HG03095 (cell line): ENCODE measurements at regions not wholly inside any gene's neighbourhood (a gene's known extent, or its start where the extent isn't known, plus 50 kb on each side); places are given as distances from the start of the nearest gene placed in this dataset.
"Not testable (repeated sequence)": the region's sequence is repeated elsewhere in the genome, so short reads cannot be mapped to it uniquely, and the experiment has no call there.

Experiments
- ATAC-seq: cut with Tn5 transposase; IDR thresholded peaks from one replicate; pipeline ENCODE4 v1.9.1; 2021; ENCODE audit warnings: moderate library complexity; ENCODE audit not compliant: unreplicated experiment

GRCh38 chr2:187610450-187610849, 56.2 kb upstream of the TFPI start:
- ATAC-seq = not testable (repeated sequence)

GRCh38 chr2:187612857-187613256, 58.6 kb upstream of the TFPI start:
- ATAC-seq = no peak

DNA sequence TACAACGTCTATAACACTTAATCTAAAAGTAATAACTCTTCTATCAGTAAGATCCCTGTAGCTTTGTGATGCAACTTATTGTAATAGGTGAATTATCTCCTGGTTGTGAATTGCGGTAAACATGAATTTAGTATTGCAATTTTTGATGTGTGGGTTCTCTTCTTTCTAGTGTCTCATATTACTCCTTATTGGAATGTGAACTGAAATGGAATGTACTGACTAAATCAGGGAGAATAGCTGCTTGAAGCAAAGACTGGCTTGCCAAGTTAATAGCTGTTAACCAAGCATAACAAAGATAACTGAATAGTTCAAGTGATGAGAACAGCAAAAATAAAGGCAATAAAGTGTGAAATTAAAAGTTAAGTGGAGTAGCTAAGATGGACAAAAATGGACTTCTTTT, 60.5 kb upstream of the TFPI start:
- ATAC-seq = no peak

DNA sequence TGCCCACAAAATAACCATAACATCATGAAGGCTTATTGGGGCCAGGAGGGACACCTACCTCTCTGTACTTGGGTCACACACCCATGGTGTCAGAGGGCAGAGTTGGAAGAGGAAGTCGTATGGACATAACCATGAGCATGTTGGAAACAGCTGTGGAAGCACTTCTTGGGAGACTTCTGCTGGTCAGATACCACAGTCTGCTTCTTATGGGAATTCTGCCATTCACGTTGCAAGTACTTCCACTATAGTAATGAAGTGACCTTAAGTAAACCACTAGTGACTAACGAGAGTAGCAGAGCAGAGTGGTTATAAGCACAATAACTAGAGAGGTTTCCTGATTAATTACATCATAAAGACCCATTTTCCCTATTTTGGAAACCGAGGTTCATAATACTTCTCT, 61.1 kb upstream of the TFPI start:
- no peak for ATAC-seq

DNA sequence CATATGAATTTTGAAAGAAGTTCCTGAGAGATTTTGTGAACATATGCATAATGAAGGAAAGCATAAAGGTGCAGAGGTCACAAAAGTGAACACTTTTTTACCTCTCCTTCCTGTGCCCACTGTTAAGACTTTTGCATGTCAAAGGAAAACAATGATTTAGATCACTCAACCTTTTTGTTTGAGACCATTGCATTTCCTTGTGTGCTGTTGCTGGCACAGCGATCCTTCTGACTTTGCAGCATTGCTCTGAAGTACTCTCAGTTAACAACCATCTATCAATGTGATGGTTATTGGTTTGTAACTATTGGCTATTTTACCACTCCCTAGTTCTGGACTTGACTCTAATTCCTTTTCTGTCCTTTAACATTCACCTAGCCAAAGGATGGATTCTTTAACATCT, 61.7 kb upstream of the TFPI start:
- no peak for ATAC-seq

DNA sequence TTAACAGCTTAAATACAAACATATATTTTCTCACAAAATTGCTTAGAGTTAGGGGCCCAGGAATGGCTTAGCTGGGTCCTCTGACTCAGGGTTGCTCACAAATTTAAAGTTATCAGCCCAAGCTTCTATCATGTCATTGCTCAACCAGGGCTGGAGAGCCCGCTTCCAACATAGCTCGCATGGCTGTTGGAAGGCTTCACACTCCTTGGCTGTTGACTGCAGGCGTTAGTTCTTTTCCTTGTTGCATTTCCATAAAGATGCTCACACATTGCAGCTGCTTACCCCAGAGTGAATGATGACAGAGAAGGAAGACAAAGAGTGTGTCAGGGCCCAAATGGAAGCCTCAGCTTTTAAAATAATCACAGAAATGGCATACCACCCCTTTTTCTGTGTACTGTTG, 62.9 kb upstream of the TFPI start:
- ATAC-seq = no peak

DNA sequence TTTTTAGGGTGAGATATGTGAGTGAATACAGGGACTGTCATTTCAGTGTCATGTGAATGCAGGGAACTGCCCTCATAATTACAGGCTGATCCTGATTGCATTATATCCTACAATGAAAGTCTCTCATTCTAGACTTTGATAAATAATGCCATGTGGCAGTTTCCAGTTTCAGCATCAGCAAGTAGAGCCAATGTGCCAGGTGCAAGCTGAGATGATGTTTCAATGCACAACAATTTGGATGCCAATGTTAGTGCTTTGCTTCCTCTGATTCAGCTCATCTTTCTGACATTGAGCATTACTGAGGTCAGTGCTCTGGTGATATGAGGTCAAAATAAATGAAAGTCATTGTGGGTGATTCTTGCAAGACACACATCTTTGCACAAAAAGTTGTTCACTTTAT, 63.7 kb upstream of the TFPI start:
- no peak for ATAC-seq

- ATAC-seq = no peak
These were observed 64.6 kb upstream of the TFPI start for GRCh38 chr2:187618813-187619212.

GRCh38 chr2:187627153-187627552, 72.9 kb upstream of the TFPI start:
- no peak for ATAC-seq

DNA sequence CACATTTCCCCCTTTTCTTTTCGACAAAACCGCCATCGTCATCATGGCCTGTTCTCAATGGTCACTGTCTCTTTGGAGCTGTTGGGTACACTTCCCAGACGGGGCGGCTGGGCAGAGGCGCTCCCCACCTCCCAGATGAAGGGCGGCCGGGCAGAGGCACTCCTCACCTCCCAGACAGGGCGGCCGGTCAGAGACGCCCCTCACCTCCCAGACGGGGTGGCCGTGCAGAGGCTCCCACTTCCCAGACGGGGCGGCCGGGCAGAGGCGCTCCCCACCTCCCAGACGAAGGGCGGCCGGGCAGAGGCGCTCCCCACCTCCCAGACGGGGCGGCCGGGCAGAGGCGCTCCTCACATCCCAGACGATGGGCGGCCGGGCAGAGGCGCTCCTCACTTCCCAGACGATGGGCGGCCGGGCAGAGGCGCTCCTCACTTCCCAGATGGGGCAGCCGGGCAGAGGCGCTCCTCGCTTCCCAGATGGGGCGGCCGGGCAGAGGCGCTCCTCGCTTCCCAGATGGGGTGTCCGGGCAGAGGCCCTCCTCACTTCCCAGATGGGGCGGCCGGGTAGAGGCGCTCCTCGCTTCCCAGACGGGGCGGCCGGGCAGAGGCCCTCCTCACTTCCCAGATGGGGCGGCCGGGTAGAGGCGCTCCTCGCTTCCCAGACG, 82.6 kb upstream of the TFPI start:
- not testable (repeated sequence) for ATAC-seq

DNA sequence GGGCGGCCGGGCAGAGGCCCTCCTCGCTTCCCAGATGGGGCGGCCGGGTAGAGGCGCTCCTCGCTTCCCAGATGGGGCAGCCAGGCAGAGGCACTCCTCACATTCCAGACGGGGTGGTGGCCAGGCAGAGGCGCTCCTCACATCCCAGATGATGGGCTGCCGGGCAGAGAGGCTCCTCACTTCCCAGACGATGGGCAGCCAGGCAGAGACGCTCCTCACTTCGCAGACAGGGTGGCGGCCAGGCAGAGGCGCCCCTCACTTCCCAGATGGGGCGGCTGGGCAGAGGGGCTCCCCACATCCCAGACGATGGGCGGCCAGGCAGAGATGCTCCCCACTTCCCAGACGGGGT, 83.1 kb upstream of the TFPI start:
- ATAC-seq = not testable (repeated sequence)

DNA sequence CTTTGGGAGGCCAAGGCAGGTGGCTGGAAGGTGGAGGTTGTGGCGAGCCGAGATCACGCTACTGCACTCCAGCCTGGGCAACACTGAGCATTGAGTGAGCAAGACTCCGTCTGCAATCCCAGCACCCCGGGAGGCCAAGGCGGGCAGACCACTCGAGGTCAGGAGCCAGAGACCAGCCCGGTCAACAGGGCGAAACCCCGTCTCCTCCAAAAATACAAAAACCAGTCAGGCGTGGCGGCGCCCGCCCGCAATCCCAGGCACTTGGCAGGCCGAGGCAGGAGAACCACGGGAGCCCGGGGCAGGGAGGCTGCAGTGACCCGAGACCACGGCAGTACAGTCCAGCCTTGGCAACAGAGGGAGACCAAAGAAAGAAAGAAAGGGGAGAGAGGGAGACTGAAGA, 83.5 kb upstream of the TFPI start:
- not testable (repeated sequence) for ATAC-seq

GRCh38 chr2:187638840-187639239, 84.6 kb upstream of the TFPI start:
- ATAC-seq = no peak

DNA sequence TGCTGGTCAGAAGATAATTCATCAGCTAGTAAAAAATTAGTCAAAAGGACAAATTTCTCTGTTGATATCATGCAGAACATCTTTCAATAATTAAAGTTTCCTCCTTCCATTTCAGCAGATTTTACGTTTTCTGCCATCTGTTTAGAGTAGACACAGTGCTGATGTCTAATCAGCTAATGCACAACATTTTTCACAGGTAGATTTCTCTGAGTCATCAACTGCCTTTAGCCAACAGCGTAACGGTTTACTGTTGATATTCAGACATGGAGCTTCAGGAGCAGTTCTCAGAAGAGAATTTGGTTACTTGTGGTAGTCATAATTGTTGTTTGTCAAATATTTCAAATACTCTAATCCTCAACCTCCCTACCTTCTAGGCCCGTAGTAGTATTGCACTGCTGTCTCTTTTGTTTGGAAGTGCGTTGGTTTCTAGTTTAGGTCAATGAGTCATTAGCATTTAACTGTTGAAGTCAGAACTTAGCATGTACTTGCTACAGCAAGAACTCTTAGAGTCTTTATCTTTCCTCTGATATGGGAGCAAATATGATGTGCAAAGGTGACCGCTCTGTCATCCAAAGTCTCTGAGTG, 86.8 kb upstream of the TFPI start:
- no peak for ATAC-seq

DNA sequence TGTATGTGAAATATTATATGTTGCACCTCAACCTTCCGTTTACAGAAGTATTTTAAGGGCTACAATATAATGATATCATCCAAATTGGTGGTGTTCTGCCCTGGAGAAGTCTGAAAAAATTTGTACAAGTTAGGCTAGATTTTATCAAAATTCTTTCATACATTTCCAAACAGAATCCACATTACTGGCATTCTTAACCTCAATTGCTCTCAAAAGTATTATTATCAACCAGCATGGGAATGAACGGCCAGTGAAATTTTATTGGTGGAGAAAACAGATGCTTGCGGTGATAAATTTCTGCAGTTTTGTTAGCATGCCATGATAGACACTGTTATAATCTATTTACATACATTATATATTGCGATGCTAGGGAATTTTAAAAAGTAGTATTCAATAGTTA, 88.3 kb upstream of the TFPI start:
- no peak for ATAC-seq

DNA sequence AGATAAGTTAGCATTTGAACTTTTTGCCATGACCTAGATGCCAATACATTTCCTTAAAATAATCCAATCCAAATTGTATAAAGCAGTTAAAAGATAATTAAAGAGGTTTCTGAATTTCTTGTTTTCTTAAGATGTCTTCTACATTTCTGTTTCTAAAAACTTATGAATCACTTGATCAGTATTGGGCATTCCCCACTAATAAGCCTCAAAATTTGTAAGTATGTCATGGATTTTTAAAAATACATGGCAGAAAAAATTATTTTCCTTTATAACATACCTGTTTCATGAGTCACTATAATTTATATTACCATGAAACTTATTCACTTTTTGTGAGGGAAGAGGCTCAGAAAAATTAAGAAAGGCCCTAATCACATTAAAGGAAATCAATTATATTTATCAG, 90.3 kb upstream of the TFPI start:
- ATAC-seq = no peak

DNA sequence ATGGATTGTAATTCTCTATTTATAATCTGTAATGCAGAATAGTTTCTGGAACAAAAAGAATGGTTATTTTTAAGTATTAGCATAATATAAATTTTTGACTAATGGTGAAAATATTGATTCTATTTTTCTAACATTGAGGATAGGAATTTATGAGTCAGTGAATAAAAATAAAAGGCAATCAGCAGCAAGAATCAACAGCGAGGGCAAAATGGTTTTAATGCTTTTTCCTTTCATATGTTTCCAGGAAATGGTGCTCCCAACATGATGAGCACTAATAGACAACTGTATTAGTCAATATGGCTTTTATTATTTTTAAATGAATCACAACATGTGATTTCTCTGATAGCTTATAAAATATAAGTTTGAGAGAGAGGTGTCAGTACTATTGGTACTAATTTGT, 90.7 kb upstream of the TFPI start:
- ATAC-seq = no peak

GRCh38 chr2:187646556-187646955, 92.3 kb upstream of the TFPI start:
- no peak for ATAC-seq

GRCh38 chr2:187654535-187654934, 100.3 kb upstream of the TFPI start:
- no peak for ATAC-seq

- no peak for ATAC-seq
These were observed 100.8 kb upstream of the TFPI start for GRCh38 chr2:187655001-187655400.

DNA sequence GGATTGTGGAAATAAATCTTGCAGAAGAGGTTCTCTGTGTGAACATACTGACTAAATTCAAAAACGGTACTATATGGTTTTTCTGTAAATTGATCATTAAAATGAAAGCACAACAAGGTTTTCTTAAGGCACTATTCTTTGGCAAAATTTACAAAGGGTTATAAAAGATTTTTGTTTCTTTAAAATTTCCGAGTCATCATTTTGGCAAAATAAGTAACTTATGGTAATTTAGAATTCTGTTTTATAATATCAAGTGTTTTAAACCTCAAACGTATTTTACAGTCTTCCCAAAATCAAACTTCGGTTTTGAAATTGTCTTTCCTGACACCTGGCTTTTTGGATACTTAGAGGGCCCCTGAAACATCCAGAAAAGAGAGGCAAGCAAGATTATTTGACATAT, 101.9 kb upstream of the TFPI start:
- no peak for ATAC-seq

GRCh38 chr2:187658952-187659525, 104.8 kb upstream of the TFPI start:
- peak; percentile 54 for ATAC-seq

GRCh38 chr2:187676050-187676449, 121.8 kb upstream of the TFPI start:
- not testable (repeated sequence) for ATAC-seq
